ENCODE measurements at regions not wholly inside any gene's neighbourhood (a gene's known extent, or its start where the extent isn't known, plus 50 kb on each side); places are given as distances from the start of the nearest gene placed in this dataset.

DNA sequence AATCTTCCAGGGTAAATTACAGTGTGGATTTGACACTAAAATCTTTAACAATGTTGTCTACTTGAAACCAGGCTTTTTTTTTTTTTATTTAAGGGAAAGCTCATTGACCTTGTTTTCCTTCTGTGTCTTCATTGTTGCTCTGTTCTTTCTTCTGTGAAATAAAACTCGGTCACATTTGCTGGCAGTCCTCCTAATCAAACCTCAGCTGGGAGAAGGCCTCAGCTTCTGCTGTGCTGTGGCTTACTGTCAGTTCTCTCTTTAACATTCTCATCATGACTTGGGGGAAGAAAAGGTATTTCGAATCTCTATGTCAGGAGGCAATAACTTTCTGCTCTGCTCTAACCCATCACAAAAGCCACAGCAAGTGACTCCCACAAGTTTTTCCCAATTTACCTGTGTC lies 268.9 kb downstream of the ZNF608 start:
- Histone ChIP-seq H3K4me2 (no peak overlapping the region), H2AFZ (ENCODE audit: low read depth) (no peak overlapping the region), H3K4me3 (IDR thresholded peaks at IDR 0.05; ENCODE audit: insufficient read depth, low read depth, low read length) (no peak overlapping the region), H3K36me3 (ENCODE audit: insufficient read depth) (no peaks in the 10 kb centered on the region), H3K79me2 (ENCODE audit: insufficient read depth, low read depth) (no peaks in the 10 kb centered on the region), H3K9ac (no peak overlapping the region), H3K4me1 (ENCODE audit: low read depth, poor library complexity, severe bottlenecking) (no peaks in the 10 kb centered on the region), H3K27me3 (ENCODE audit: insufficient read depth, low read depth) (no peaks in the 10 kb centered on the region), H3K27ac (no peak overlapping the region), H4K20me1 (ENCODE audit: insufficient read depth) (no peaks in the 10 kb centered on the region)
- TF ChIP-seq, protein P1, sequence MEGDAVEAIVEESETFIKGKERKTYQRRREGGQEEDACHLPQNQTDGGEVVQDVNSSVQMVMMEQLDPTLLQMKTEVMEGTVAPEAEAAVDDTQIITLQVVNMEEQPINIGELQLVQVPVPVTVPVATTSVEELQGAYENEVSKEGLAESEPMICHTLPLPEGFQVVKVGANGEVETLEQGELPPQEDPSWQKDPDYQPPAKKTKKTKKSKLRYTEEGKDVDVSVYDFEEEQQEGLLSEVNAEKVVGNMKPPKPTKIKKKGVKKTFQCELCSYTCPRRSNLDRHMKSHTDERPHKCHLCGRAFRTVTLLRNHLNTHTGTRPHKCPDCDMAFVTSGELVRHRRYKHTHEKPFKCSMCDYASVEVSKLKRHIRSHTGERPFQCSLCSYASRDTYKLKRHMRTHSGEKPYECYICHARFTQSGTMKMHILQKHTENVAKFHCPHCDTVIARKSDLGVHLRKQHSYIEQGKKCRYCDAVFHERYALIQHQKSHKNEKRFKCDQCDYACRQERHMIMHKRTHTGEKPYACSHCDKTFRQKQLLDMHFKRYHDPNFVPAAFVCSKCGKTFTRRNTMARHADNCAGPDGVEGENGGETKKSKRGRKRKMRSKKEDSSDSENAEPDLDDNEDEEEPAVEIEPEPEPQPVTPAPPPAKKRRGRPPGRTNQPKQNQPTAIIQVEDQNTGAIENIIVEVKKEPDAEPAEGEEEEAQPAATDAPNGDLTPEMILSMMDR (conservative IDR thresholded peaks at IDR 0.05; ENCODE audit: low read depth, low read length) = no peak

DNA sequence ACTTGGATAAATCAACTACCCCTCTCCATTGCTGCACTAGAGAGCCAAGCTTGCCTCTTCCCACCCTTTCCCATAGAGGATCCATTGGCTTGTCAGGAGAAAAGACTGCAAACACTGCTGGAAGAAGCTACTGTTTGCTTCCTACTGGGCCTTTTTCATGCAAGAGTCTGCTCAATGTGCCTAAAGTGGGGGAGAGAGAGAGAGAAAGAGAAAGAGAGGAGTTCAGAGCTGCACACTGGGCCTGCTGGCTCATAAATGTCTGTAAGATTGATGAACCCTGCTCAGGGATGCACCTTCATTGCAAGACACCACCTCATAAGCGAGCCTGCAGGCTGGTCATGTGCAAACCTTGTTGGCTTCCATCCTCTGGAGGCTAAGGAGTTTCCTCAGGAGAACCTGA lies 269.4 kb downstream of the ZNF608 start:
- TF ChIP-seq, protein P1 (conservative IDR thresholded peaks at IDR 0.05; ENCODE audit: low read depth, low read length) = no peak
- Histone ChIP-seq H3K79me2 (ENCODE audit: insufficient read depth, low read depth) (no peaks in the 10 kb centered on the region), H4K20me1 (ENCODE audit: insufficient read depth) (no peaks in the 10 kb centered on the region), H3K27me3 (ENCODE audit: insufficient read depth, low read depth) (no peaks in the 10 kb centered on the region), H3K4me3 (IDR thresholded peaks at IDR 0.05; ENCODE audit: insufficient read depth, low read depth, low read length) (no peak overlapping the region), H3K27ac (no peak overlapping the region), H2AFZ (ENCODE audit: low read depth) (no peak overlapping the region), H3K4me1 (ENCODE audit: low read depth, poor library complexity, severe bottlenecking) (no peaks in the 10 kb centered on the region), H3K36me3 (ENCODE audit: insufficient read depth) (no peaks in the 10 kb centered on the region), H3K9ac (no peak overlapping the region), H3K4me2 (no peak overlapping the region)

DNA sequence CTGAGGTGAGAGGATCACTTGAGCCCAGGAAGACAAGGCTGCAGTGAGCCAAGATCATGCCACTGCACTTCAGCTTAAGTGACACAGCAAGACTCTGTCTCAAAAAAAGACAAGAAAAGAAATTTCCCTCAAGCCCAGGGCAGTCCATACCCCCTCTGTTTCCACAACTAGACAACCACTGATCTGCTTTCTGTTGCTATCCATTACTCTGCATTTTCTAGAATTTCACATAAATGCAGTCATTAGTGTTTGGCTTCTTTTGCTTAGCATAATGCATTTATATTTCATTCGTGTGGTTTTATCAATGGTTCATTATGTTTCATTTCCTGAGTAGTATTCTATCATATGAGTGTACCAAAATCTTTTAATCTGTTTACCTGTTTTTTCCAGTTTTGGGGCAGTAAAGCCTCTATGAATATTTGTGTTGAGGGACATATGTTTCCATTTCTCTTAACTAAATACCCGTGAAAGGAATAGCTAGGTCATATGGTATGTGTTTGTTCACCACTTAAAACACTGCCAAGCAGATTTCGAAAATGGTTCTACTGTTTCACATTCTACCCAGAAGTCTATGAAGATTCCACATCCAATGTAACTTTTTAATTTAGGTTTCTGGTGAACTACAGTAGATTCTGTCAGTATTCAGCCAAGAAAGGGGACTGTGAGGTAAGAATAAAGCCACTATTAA lies 271.8 kb downstream of the ZNF608 start:
- no peak overlapping the region for H3K4me2 ChIP-seq

DNA sequence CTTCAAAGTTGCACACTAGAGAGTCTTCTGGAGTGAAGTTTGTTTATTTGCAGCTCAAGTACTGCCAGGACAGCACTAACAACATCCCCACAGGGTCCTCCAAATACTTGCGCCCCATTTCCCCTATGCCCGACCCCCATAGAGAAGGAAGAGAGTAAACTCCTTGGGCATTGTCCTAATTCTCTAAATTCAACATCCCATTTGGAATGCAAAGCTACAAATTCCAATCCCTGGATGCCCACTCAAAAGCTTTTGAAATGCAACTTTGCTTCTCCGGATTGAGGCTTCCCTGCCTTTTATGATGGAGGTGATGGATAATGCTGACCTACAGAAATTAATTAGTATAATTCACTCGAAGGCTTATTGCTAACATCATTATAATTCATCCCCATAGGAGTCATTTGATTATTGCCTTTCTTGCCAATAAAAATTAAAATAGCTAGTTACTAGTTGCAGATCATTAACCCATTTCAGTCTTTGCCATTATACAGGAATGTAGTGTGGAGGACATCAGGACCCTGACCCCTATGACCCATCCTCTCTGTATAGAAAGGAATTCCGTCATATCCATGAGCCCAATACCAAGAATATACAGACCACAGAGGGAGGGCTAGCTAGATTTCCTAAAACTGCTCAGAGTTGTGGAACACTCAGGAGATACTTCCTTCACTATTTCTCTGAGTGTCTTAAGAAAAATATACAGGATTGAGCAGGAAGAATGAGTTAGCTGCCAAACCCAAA lies 277.6 kb downstream of the ZNF608 start:
- H3K27ac ChIP-seq = no peak overlapping the region
- H3K79me2 ChIP-seq (ENCODE audit: insufficient read depth, low read depth) = no peaks in the 10 kb centered on the region
- no peak overlapping the region for H3K4me2 ChIP-seq
- no peaks in the 10 kb centered on the region for H3K36me3 ChIP-seq (ENCODE audit: insufficient read depth)
- TF ChIP-seq, protein P1 (conservative IDR thresholded peaks at IDR 0.05; ENCODE audit: low read depth, low read length) = no peak
- H3K27me3 ChIP-seq (ENCODE audit: insufficient read depth, low read depth) = no peaks in the 10 kb centered on the region
- H3K4me3 ChIP-seq (IDR thresholded peaks at IDR 0.05; ENCODE audit: insufficient read depth, low read depth, low read length) = no peak overlapping the region
- H2AFZ ChIP-seq (ENCODE audit: low read depth) = no peak overlapping the region
- no peak overlapping the region for H3K9ac ChIP-seq
- no peaks in the 10 kb centered on the region for H4K20me1 ChIP-seq (ENCODE audit: insufficient read depth)
- no peaks in the 10 kb centered on the region for H3K4me1 ChIP-seq (ENCODE audit: low read depth, poor library complexity, severe bottlenecking)

More for the DNA sequence above, 271.8 kb downstream of the ZNF608 start:
- Histone ChIP-seq H4K20me1 (ENCODE audit: insufficient read depth) (no peaks in the 10 kb centered on the region), H3K79me2 (ENCODE audit: insufficient read depth, low read depth) (no peaks in the 10 kb centered on the region), H2AFZ (ENCODE audit: low read depth) (no peak overlapping the region), H3K9ac (no peak overlapping the region), H3K36me3 (ENCODE audit: insufficient read depth) (no peaks in the 10 kb centered on the region), H3K27ac (no peak overlapping the region), H3K27me3 (ENCODE audit: insufficient read depth, low read depth) (no peaks in the 10 kb centered on the region), H3K4me1 (ENCODE audit: low read depth, poor library complexity, severe bottlenecking) (no peaks in the 10 kb centered on the region), H3K4me3 (IDR thresholded peaks at IDR 0.05; ENCODE audit: insufficient read depth, low read depth, low read length) (no peak overlapping the region)
- TF ChIP-seq, protein P1 (conservative IDR thresholded peaks at IDR 0.05; ENCODE audit: low read depth, low read length) = no peak
